ENCODE measurements at regions not wholly inside any gene's neighbourhood (a gene's known extent, or its start where the extent isn't known, plus 50 kb on each side); places are given as distances from the start of the nearest gene placed in this dataset.

DNA sequence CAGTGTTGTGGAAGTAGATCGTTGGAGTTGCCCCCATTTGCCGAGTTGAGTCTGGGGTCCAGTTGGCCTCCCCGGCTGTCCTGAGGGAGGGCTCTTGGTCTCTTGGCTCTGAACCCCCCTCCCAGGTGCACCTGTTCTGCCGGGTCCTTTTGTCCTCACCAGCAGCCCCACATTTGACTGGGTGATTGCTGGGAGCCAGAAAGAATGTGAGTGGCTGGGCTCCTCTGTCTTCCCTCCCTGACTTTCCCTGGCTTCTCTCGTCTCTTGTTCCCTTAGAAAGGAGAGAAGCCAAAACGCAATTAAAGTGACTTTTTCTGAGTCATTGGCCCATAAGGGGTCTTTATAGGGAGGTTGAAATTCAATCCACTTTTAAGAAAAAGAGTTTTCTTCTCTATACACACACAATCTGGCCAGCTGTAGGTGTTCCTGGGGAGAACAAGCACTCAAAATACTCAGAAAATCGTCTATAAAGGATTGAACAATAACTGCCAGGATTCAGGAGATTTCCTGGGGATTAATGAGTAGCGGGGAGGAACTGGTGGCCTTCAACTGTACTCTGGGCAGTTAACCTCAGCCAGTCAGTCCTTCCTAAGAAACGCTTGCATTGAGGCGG lies 131.0 kb downstream of the TMEM182 start:
- no peaks in the 10 kb centered on the region for H4K20me1 ChIP-seq (ENCODE audit: insufficient read depth)
- ChIA-PET CTCF (no interaction called here), RAD21 (ENCODE audit: low non-redundant PET in 1 of 2, low total read pairs in 2 of 2, uncharacterized antibody in 2 of 2, unreplicated experiment in 2 of 2) (no interaction called here), POLR2A (no interaction called here)
- BruUV-seq (replicated peaks), result no TSS peak
- ATAC-seq (no peak), DNase-seq (ENCODE audit: low read depth, low spot score) (no peak)
- no peak overlapping the region for H3K4me3 ChIP-seq (replicated peaks in 1 of 2; ENCODE audit: low read depth in 1 of 2, low read length in 2 of 2)
- no peak overlapping the region for H3K4me2 ChIP-seq (ENCODE audit: low read length)
- no peaks in the 10 kb centered on the region for H3K9me3 ChIP-seq (ENCODE audit: control insufficient read depth in 1 of 2, insufficient read depth in 1 of 2, low read depth in 1 of 2, low read length in 2 of 2)
- H2AFZ ChIP-seq (ENCODE audit: low read depth, low read length, poor library complexity, severe bottlenecking), result no peak overlapping the region
- no peaks in the 10 kb centered on the region for H3K4me1 ChIP-seq (ENCODE audit: control insufficient read depth in 1 of 2, insufficient read depth in 2 of 2, low read length in 2 of 2)
- no peak overlapping the region for H3K27ac ChIP-seq (ENCODE audit: low read depth, low read length)
- intact Hi-C loops (cut with micrococcal nuclease), result no loop called here
- H3K27me3 ChIP-seq (ENCODE audit: insufficient read depth, low read length), result no peaks in the 10 kb centered on the region; the same call in 1 of the 2 replicates
- H3K9ac ChIP-seq (ENCODE audit: low read length), result no peak overlapping the region
- H3K36me3 ChIP-seq (ENCODE audit: control insufficient read depth in 1 of 2, insufficient read depth in 2 of 2, low read length in 2 of 2), result no peaks in the 10 kb centered on the region
- no peaks in the 10 kb centered on the region for H3K79me2 ChIP-seq (ENCODE audit: insufficient read depth, low read length)
- no peak for TF ChIP-seq SRF (IDR thresholded peaks at IDR 0.05; ENCODE audit: low read depth)
- no peak for TF ChIP-seq ZNF274 (IDR thresholded peaks at IDR 0.05; ENCODE audit: low read depth, low read length)
- TF ChIP-seq, protein P1, sequence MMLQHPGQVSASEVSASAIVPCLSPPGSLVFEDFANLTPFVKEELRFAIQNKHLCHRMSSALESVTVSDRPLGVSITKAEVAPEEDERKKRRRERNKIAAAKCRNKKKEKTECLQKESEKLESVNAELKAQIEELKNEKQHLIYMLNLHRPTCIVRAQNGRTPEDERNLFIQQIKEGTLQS (IDR thresholded peaks at IDR 0.05), result no peak
- TF ChIP-seq CEBPB (IDR thresholded peaks at IDR 0.05; ENCODE audit: low read depth), result no peak
- no peak for TF ChIP-seq YY1 (IDR thresholded peaks at IDR 0.05; ENCODE audit: extremely low read depth, insufficient replicate concordance, low read depth, low read length)
- TF ChIP-seq, protein P2, sequence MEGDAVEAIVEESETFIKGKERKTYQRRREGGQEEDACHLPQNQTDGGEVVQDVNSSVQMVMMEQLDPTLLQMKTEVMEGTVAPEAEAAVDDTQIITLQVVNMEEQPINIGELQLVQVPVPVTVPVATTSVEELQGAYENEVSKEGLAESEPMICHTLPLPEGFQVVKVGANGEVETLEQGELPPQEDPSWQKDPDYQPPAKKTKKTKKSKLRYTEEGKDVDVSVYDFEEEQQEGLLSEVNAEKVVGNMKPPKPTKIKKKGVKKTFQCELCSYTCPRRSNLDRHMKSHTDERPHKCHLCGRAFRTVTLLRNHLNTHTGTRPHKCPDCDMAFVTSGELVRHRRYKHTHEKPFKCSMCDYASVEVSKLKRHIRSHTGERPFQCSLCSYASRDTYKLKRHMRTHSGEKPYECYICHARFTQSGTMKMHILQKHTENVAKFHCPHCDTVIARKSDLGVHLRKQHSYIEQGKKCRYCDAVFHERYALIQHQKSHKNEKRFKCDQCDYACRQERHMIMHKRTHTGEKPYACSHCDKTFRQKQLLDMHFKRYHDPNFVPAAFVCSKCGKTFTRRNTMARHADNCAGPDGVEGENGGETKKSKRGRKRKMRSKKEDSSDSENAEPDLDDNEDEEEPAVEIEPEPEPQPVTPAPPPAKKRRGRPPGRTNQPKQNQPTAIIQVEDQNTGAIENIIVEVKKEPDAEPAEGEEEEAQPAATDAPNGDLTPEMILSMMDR (IDR thresholded peaks at IDR 0.05 in 2 of 3, conservative IDR thresholded peaks at IDR 0.05 in 1 of 3; ENCODE audit: borderline replicate concordance in 1 of 3, insufficient read depth in 1 of 3, low read depth in 2 of 3, low read length in 2 of 3), result no peak
- TF ChIP-seq SP1 (IDR thresholded peaks at IDR 0.05; ENCODE audit: low read depth), result no peak
- TF ChIP-seq RAD21 (IDR thresholded peaks at IDR 0.05; ENCODE audit: low read depth), result no peak
- TF ChIP-seq, protein P3, sequence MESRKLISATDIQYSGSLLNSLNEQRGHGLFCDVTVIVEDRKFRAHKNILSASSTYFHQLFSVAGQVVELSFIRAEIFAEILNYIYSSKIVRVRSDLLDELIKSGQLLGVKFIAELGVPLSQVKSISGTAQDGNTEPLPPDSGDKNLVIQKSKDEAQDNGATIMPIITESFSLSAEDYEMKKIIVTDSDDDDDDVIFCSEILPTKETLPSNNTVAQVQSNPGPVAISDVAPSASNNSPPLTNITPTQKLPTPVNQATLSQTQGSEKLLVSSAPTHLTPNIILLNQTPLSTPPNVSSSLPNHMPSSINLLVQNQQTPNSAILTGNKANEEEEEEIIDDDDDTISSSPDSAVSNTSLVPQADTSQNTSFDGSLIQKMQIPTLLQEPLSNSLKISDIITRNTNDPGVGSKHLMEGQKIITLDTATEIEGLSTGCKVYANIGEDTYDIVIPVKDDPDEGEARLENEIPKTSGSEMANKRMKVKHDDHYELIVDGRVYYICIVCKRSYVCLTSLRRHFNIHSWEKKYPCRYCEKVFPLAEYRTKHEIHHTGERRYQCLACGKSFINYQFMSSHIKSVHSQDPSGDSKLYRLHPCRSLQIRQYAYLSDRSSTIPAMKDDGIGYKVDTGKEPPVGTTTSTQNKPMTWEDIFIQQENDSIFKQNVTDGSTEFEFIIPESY (IDR thresholded peaks at IDR 0.05; ENCODE audit: extremely low read depth, insufficient replicate concordance, low read length), result no peak
- TF ChIP-seq TCF7L2 (IDR thresholded peaks at IDR 0.05; ENCODE audit: borderline replicate concordance, extremely low read depth, insufficient read depth, insufficient read length), result no peak
- no peak for TF ChIP-seq ELF1 (IDR thresholded peaks at IDR 0.05; ENCODE audit: borderline replicate concordance, low read depth)
- TF ChIP-seq, protein P4, sequence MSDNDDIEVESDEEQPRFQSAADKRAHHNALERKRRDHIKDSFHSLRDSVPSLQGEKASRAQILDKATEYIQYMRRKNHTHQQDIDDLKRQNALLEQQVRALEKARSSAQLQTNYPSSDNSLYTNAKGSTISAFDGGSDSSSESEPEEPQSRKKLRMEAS (IDR thresholded peaks at IDR 0.05), result no peak
- TF ChIP-seq EZH2phosphoT487 (IDR thresholded peaks at IDR 0.05; ENCODE audit: borderline replicate concordance), result no peak
- no peak for TF ChIP-seq FOSL1 (IDR thresholded peaks at IDR 0.05; ENCODE audit: low read depth)
- TF ChIP-seq CBX3 (IDR thresholded peaks at IDR 0.05; ENCODE audit: low read depth), result no peak
- TF ChIP-seq EZH2 (IDR thresholded peaks at IDR 0.05), result no peak
- TF ChIP-seq, protein P5, sequence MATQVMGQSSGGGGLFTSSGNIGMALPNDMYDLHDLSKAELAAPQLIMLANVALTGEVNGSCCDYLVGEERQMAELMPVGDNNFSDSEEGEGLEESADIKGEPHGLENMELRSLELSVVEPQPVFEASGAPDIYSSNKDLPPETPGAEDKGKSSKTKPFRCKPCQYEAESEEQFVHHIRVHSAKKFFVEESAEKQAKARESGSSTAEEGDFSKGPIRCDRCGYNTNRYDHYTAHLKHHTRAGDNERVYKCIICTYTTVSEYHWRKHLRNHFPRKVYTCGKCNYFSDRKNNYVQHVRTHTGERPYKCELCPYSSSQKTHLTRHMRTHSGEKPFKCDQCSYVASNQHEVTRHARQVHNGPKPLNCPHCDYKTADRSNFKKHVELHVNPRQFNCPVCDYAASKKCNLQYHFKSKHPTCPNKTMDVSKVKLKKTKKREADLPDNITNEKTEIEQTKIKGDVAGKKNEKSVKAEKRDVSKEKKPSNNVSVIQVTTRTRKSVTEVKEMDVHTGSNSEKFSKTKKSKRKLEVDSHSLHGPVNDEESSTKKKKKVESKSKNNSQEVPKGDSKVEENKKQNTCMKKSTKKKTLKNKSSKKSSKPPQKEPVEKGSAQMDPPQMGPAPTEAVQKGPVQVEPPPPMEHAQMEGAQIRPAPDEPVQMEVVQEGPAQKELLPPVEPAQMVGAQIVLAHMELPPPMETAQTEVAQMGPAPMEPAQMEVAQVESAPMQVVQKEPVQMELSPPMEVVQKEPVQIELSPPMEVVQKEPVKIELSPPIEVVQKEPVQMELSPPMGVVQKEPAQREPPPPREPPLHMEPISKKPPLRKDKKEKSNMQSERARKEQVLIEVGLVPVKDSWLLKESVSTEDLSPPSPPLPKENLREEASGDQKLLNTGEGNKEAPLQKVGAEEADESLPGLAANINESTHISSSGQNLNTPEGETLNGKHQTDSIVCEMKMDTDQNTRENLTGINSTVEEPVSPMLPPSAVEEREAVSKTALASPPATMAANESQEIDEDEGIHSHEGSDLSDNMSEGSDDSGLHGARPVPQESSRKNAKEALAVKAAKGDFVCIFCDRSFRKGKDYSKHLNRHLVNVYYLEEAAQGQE (IDR thresholded peaks at IDR 0.05; ENCODE audit: low read depth), result no peak
- TF ChIP-seq EGR1 (IDR thresholded peaks at IDR 0.05; ENCODE audit: low read depth), result no peak
- no peak for TF ChIP-seq SIN3A (IDR thresholded peaks at IDR 0.05; ENCODE audit: low read depth)
- no peaks in the 10 kb centered on the region for H3K9me2 ChIP-seq (ENCODE audit: insufficient read depth)

All from HCT116 (cell line).